Right lobe of liver (tissue), 6 donors: ENCODE measurements at regions not wholly inside any gene's neighbourhood (a gene's known extent, or its start where the extent isn't known, plus 50 kb on each side); places are given as distances from the start of the nearest gene placed in this dataset.

ENCODE experiments used
- ATAC-seq, 4 donors: fragments of 200-7000 bp; cut with Tn5 transposase; one replicate each; pipeline ENCODE4 v1.9.1; 2020; ENCODE audit warnings: mild to moderate bottlenecking in 4 of 4, moderate library complexity in 4 of 4
- DNase-seq, 3 donors: peaks; one replicate each; pipeline ENCODE4 v3.0.0-alpha.2; 2020
- H3K27ac ChIP-seq, 3 donors: fragments of 200-600 bp; one replicate each; pipeline ENCODE4 v1.8.0; 2022
- H3K27me3 ChIP-seq, 2 donors: fragments of 200-600 bp; one replicate each; pipeline ENCODE4 v1.8.0; 2022
- H3K36me3 ChIP-seq, 4 donors: fragments of 200-600 bp; sonication (generic) in 1 of 4; one replicate each; pipeline versions ENCODE4 v1.5.1 to v1.8.0; 2017 to 2022; ENCODE audit warnings: control low read depth in 1 of 4
- H3K4me1 ChIP-seq, 4 donors: fragments of 200-600 bp; sonication (generic) in 1 of 4; one replicate each; pipeline versions ENCODE4 v1.5.1 to v1.8.0; 2017 to 2022; ENCODE audit warnings: control low read depth in 1 of 4
- H3K4me3 ChIP-seq, 3 donors: fragments of 200-600 bp; one replicate each; pipeline ENCODE4 v1.8.0; 2022
- H3K9me3 ChIP-seq, 4 donors: fragments of 200-600 bp; sonication (generic) in 1 of 4; one replicate each; pipeline versions ENCODE4 v1.5.1 to v1.8.0; 2017 to 2022; ENCODE audit warnings: control low read depth in 1 of 4
- CTCF ChIP-seq, 4 donors: fragments of 200-600 bp in 3 of 4; fragments of 450-650 bp in 1 of 4; IDR thresholded peaks; one replicate each; pipeline versions ENCODE4 v1.5.1 to v1.8.0; 2016 to 2022; ENCODE audit warnings: antibody characterized with exemption in 4 of 4, mild to moderate bottlenecking in 2 of 4
- POLR2A ChIP-seq: fragments of 450-650 bp; IDR thresholded peaks from one replicate; pipeline ENCODE4 v1.6.1; 2017; ENCODE audit warnings: antibody characterized with exemption, mild to moderate bottlenecking
- WGBS: methylation state at CpG from one replicate; pipeline ENCODE4 v1.1.6; 2018; ENCODE audit warnings: low coverage, low lambda C conversion rate; ENCODE audit not compliant: insufficient coverage; ENCODE audit errors: missing lambda C conversion rate; 5-methylcytosine and 5-hydroxymethylcytosine counted together
- intact Hi-C, 2 donors: fragments of 100-400 bp; cut with DNase I; formaldehyde crosslinking; loops; one replicate each; pipeline versions ENCODE4 v1.11.2 to v1.14.1; 2022
- donor health status: DM: no; HTN: yes; CAD: no.
- donor health status: DM: no; HTN: no; CAD: no.
- donor health status: DM: no; HTN: no; CAD: no.
- donor health status: DM: no; HTN: yes; CAD: no.
- donor health status: DM: no; HTN: yes; CAD: no.

DNA sequence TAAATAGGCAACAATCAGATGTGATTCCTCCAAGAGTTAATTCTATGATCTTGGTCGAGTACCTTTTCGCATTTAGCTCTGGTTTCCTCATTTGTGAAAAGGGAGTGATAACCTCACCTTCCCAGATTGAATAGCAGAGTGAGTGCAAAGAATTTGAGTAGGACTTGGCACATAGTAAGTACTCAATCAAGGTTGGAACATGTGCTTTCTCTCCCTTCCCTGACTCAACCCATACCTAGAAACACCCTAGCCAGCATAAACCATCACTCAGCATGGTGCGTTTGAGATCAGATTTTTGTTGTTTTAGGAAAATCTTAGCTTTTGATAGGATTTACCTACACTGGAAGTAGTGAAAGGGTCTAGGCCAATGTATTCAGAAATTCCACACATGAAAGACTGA lies 333.4 kb upstream of the NT5E start:
- H3K4me1 ChIP-seq = no peaks in the 10 kb centered on the region
- TF ChIP-seq POLR2A (no peak), CTCF (IDR thresholded peaks at IDR 0.05) (no peak)
- ATAC-seq (no peak), DNase-seq (no peak)
- H3K9me3 ChIP-seq = no peaks in the 10 kb centered on the region
- intact Hi-C loops = no loop called here
- no peak overlapping the region for H3K4me3 ChIP-seq
- H3K27ac ChIP-seq = no peak overlapping the region
- no peaks in the 10 kb centered on the region for H3K36me3 ChIP-seq
- no peaks in the 10 kb centered on the region for H3K27me3 ChIP-seq
- WGBS = 60% methylated on average over 2 of the region's 3 CpGs

GRCh38 chr6:85115876-85116275 lies 334.0 kb upstream of the NT5E start:
- TF ChIP-seq CTCF (IDR thresholded peaks at IDR 0.05) = no peak
- no peak for TF ChIP-seq POLR2A
- intact Hi-C loops = no loop called here
- Histone ChIP-seq H3K4me3 (no peak overlapping the region), H3K9me3 (no peaks in the 10 kb centered on the region), H3K27ac (no peak overlapping the region), H3K36me3 (no peaks in the 10 kb centered on the region), H3K27me3 (no peaks in the 10 kb centered on the region), H3K4me1 (no peaks in the 10 kb centered on the region)
- 50% methylated on average over 1 of the region's 2 CpGs for WGBS
- DNase-seq (no peak), ATAC-seq (no peak)

DNA sequence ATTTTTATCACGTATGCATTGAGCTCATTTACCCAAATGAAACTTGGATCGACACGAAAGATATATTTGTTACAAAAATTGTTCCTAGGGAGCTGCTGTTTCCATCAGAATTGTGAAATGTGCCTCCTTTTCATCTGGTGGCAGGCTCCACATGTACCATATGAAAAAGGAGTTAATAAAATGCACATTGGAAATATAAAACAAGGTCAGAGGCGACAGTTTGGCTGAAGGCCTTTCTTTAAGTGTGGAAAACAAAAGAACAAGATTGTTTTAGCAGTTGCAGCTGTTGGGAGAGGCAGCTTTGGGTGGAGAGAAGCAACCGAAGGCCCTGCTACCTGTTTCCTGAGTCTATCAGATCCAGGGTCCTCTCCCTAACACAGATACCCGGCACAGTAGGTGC lies 334.5 kb upstream of the NT5E start:
- Histone ChIP-seq H3K36me3 (no peaks in the 10 kb centered on the region), H3K27me3 (no peaks in the 10 kb centered on the region), H3K9me3 (no peaks in the 10 kb centered on the region), H3K4me3 (no peak overlapping the region), H3K27ac (no peak overlapping the region), H3K4me1 (no peaks in the 10 kb centered on the region)
- DNase-seq = no peak
- intact Hi-C loops = no loop called here
- TF ChIP-seq CTCF (IDR thresholded peaks at IDR 0.05) (no peak), POLR2A (no peak)
- no peak for ATAC-seq
- WGBS = 42% methylated on average over 6 of the region's 6 CpGs

- Histone ChIP-seq H3K36me3 (no peaks in the 10 kb centered on the region), H3K27ac (no peak overlapping the region), H3K9me3 (no peaks in the 10 kb centered on the region), H3K27me3 (no peaks in the 10 kb centered on the region), H3K4me1 (no peaks in the 10 kb centered on the region), H3K4me3 (no peak overlapping the region)
- 68% methylated on average over 6 of the region's 6 CpGs for WGBS
- DNase-seq = no peak
- no peak for ATAC-seq
- intact Hi-C loops = no loop called here
- TF ChIP-seq CTCF (IDR thresholded peaks at IDR 0.05) (no peak), POLR2A (no peak)
Measured at GRCh38 chr6:85114581-85114935, 335.3 kb upstream of the NT5E start.

DNA sequence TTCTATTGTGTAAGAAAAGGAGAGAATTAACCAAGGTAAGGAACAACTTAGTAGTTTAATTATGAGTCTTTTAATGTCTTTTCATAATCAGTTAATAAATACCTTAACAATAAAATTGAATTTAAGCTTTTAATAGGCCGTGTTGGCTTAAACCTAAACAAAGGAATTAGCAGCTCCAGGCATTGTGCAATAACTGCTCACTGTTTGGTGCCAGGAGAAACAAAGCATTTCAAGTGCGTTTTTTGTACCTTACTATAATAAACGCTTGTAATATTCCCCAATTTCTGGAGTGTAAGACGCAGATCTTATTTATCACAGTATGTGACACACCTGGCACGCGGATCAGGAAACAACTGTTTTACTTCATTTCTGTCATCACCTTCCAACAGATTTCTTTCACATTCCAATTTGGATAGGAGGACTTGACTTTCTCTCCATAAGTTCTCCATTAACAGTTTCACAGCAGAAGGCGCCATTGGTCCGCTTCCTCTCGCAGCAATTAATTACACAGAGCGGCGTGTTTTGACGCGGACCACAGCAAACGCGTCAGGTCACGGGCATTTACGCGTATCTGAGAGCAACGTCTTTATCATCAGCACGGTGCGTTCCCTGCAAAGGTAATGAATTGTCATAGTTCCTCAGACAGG lies 335.8 kb upstream of the NT5E start:
- no peaks in the 10 kb centered on the region for H3K27me3 ChIP-seq
- no peak for ATAC-seq
- intact Hi-C loops = no loop called here
- H3K9me3 ChIP-seq = no peaks in the 10 kb centered on the region
- H3K27ac ChIP-seq = no peak overlapping the region
- WGBS = 67% methylated on average over 20 of the region's 21 CpGs
- no peaks in the 10 kb centered on the region for H3K36me3 ChIP-seq
- no peak for DNase-seq
- H3K4me1 ChIP-seq = no peaks in the 10 kb centered on the region
- H3K4me3 ChIP-seq = no peak overlapping the region
- no peak for TF ChIP-seq CTCF (IDR thresholded peaks at IDR 0.05)
- TF ChIP-seq POLR2A = no peak
